ENCODE measurements at regions not wholly inside any gene's neighbourhood (a gene's known extent, or its start where the extent isn't known, plus 50 kb on each side); places are given as distances from the start of the nearest gene placed in this dataset.

DNA sequence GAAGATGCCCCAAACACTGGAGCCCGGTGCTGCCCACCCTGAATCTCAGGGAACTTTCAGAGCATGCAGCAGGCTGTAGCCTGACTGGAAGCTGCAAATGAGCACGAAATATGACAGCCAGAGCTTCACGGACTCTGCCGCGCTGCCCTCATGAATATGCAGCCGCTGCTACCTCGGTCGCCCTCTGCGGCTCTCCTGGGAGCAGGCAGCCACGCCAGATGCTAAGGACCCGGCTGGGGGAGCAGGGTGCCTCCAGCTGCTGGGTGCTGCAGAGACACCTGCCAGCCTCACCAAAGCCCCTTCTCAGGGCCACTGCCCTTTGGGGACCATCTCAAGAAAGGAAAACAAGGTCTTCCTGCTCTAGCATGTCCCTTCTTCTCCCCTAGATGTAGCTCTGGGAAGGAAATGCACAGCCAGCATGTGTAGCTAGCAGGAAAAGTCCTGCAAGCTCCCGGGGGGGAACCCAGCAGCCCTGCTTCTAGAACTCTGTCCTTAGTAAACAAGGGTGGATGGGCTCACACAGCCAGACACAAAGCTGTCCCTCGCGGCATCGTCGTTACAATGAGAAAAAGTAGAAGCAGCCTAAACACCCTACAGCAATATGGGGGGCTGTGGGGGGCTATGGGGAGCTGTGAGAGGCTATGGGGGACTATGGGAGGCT is 56.8 kb upstream of the OLFM1 start:
- Mint-ChIP-seq H3K9me3 (ENCODE audit: unreplicated experiment) (no peaks in the 10 kb centered on the region), H3K27ac (ENCODE audit: unreplicated experiment) (no peak overlapping the region), H3K27me3 (ENCODE audit: unreplicated experiment) (peaks cover 3% of the 10 kb centered on the region), H3K4me3 (ENCODE audit: unreplicated experiment) (no peak overlapping the region), H3K36me3 (ENCODE audit: low read depth, unreplicated experiment) (no peaks in the 10 kb centered on the region), H3K4me1 (ENCODE audit: unreplicated experiment) (no peaks in the 10 kb centered on the region)
- no peak for DNase-seq (ENCODE audit: low spot score)
- TF ChIP-seq, protein P1, sequence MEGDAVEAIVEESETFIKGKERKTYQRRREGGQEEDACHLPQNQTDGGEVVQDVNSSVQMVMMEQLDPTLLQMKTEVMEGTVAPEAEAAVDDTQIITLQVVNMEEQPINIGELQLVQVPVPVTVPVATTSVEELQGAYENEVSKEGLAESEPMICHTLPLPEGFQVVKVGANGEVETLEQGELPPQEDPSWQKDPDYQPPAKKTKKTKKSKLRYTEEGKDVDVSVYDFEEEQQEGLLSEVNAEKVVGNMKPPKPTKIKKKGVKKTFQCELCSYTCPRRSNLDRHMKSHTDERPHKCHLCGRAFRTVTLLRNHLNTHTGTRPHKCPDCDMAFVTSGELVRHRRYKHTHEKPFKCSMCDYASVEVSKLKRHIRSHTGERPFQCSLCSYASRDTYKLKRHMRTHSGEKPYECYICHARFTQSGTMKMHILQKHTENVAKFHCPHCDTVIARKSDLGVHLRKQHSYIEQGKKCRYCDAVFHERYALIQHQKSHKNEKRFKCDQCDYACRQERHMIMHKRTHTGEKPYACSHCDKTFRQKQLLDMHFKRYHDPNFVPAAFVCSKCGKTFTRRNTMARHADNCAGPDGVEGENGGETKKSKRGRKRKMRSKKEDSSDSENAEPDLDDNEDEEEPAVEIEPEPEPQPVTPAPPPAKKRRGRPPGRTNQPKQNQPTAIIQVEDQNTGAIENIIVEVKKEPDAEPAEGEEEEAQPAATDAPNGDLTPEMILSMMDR (IDR thresholded peaks at IDR 0.05; ENCODE audit: unreplicated experiment), result no peak

DNA sequence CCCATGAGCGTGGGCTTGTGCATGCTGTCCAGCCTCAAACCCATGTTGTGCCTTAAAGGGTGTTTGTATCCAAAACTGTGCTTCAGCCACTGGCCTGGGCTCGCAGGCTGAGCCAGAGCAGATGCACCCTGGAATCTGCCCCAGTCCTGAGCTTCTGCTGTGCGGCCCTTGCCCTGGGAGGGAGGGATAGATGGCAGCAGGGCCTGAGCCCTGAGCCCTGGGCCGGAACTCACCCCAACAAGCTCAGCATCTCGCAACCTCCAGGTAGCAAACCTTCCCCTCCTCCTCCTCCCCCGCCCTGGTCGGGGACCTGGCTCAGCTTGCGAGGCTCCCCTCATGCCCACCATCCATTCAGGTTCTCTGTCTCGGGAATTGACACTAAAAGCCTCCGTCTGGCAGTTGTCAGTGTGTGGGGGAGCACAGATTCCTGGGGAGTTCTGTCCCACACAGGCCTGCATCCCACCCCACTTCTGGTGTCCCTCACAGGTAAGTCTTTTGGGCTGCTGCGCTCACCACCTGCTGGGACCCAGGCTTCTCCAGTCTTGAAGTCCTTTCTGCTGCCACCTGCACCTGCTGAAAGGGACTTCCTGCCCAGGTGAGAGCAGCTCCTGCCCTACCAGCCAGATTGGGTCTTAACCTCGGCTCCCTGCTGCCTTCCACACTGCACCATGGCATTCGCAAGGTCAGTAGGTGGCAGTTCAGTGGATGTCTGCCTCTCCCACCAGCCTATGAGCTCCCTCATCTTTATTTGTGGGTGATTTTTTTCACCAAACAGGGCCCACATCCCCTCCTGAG is 55.2 kb upstream of the OLFM1 start:
- H3K9me3 Mint-ChIP-seq (ENCODE audit: unreplicated experiment), result no peaks in the 10 kb centered on the region
- TF ChIP-seq, protein P1 (IDR thresholded peaks at IDR 0.05; ENCODE audit: unreplicated experiment), result no peak
- DNase-seq (ENCODE audit: low spot score), result no peak
- H3K4me3 Mint-ChIP-seq (ENCODE audit: unreplicated experiment), result no peak overlapping the region
- H3K27ac Mint-ChIP-seq (ENCODE audit: unreplicated experiment), result no peak overlapping the region
- H3K27me3 Mint-ChIP-seq (ENCODE audit: unreplicated experiment), result peaks cover 2% of the 10 kb centered on the region
- H3K36me3 Mint-ChIP-seq (ENCODE audit: low read depth, unreplicated experiment), result no peaks in the 10 kb centered on the region
- no peaks in the 10 kb centered on the region for H3K4me1 Mint-ChIP-seq (ENCODE audit: unreplicated experiment)

- Mint-ChIP-seq H3K27ac (ENCODE audit: unreplicated experiment) (no peak overlapping the region), H3K9me3 (ENCODE audit: unreplicated experiment) (no peaks in the 10 kb centered on the region), H3K36me3 (ENCODE audit: low read depth, unreplicated experiment) (no peaks in the 10 kb centered on the region), H3K4me1 (ENCODE audit: unreplicated experiment) (no peaks in the 10 kb centered on the region), H3K27me3 (ENCODE audit: unreplicated experiment) (peaks cover 1% of the 10 kb centered on the region), H3K4me3 (ENCODE audit: unreplicated experiment) (no peak overlapping the region)
- TF ChIP-seq, protein P1 (IDR thresholded peaks at IDR 0.05; ENCODE audit: unreplicated experiment), result no peak
- no peak for DNase-seq (ENCODE audit: low spot score)
These were observed 54.5 kb upstream of the OLFM1 start for GRCh38 chr9:135032868-135033460.

DNA sequence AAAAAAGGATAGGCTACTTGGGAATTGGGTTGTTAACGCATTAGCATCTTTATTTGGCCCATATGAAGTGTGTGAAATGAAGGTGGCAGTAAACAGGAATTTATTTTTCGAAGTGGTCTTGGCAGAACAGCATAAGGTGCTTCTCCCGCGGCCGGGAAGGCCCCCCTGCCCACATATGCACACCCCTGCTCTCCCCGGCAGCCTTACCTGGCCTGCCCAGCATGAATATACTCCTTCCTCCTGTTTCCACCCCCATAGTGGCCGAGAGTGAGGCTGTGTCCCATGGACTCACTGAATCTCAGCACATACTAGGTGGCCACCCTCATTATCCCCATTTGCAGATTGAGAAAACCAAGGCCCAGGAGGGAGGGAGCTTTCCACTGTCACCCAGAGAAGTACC is 54.0 kb upstream of the OLFM1 start:
- Mint-ChIP-seq H3K27ac (ENCODE audit: unreplicated experiment) (no peak overlapping the region), H3K4me3 (ENCODE audit: unreplicated experiment) (no peak overlapping the region), H3K27me3 (ENCODE audit: unreplicated experiment) (peaks cover 1% of the 10 kb centered on the region), H3K36me3 (ENCODE audit: low read depth, unreplicated experiment) (no peaks in the 10 kb centered on the region), H3K9me3 (ENCODE audit: unreplicated experiment) (no peaks in the 10 kb centered on the region), H3K4me1 (ENCODE audit: unreplicated experiment) (no peaks in the 10 kb centered on the region)
- TF ChIP-seq, protein P1 (IDR thresholded peaks at IDR 0.05; ENCODE audit: unreplicated experiment), result no peak
- no peak for DNase-seq (ENCODE audit: low spot score)

GRCh38 chr9:135034106-135034505 is 53.4 kb upstream of the OLFM1 start:
- TF ChIP-seq, protein P1 (IDR thresholded peaks at IDR 0.05; ENCODE audit: unreplicated experiment), result no peak
- H3K27me3 Mint-ChIP-seq (ENCODE audit: unreplicated experiment), result peaks cover 1% of the 10 kb centered on the region
- no peaks in the 10 kb centered on the region for H3K4me1 Mint-ChIP-seq (ENCODE audit: unreplicated experiment)
- H3K9me3 Mint-ChIP-seq (ENCODE audit: unreplicated experiment), result no peaks in the 10 kb centered on the region
- no peak for DNase-seq (ENCODE audit: low spot score)
- no peaks in the 10 kb centered on the region for H3K36me3 Mint-ChIP-seq (ENCODE audit: low read depth, unreplicated experiment)
- H3K4me3 Mint-ChIP-seq (ENCODE audit: unreplicated experiment), result no peak overlapping the region
- no peak overlapping the region for H3K27ac Mint-ChIP-seq (ENCODE audit: unreplicated experiment)

Measured in endothelial cell (in vitro differentiated cells).